ENCODE measurements at regions not wholly inside any gene's neighbourhood (a gene's known extent, or its start where the extent isn't known, plus 50 kb on each side); places are given as distances from the start of the nearest gene placed in this dataset.

DNA sequence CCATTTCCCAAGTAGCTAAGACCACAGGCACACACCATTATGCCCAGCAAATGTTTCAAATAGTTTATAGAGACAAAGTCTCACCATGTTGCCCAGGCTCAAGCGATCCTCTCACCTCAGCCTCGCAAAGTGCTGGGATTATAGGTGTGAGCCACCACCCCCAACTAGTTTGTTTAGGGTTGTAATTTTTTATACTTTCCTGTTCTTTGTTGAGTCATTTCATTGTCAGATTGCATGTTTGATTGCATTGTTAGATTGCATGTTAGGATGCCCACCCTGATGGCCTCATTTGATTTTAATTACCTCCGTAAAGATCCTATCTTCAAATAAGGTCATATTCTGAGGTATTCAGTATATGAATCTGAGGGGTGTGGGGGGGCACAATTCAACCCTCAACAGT is 73.3 kb upstream of the SASH1 start:
- WGBS (ENCODE audit: insufficient coverage), result no CpG with 5 or more reads among the region's 3 CpGs
- Histone ChIP-seq H3K36me3 (replicated peaks in 1 of 2; ENCODE audit: control insufficient read depth in 1 of 2, insufficient read depth in 2 of 2, low read length in 2 of 2) (no peaks in the 10 kb centered on the region), H3K9me3 (replicated peaks in 1 of 2; ENCODE audit: control insufficient read depth in 1 of 2, insufficient read depth in 1 of 2, low read length in 2 of 2) (no peaks in the 10 kb centered on the region), H3K4me3 (replicated peaks in 1 of 3; ENCODE audit: low read depth in 2 of 3, low read length in 3 of 3) (no peak overlapping the region), H3K9ac (ENCODE audit: insufficient read depth, low read length, poor library complexity, severe bottlenecking) (no peak overlapping the region), H3K27ac (ENCODE audit: low read depth in 1 of 2, low read length in 2 of 2) (no peak overlapping the region), H3K4me2 (replicated peaks; ENCODE audit: extremely low read depth, low read length, poor library complexity, severe bottlenecking) (no peak overlapping the region), H3K27me3 (ENCODE audit: control insufficient read depth in 2 of 2, insufficient read depth in 2 of 2, low read length in 2 of 2) (no peaks in the 10 kb centered on the region), H2AFZ (ENCODE audit: insufficient read depth, low read depth, low read length, poor library complexity, severe bottlenecking) (no peak overlapping the region), H4K20me1 (ENCODE audit: insufficient read depth, low read length) (no peaks in the 10 kb centered on the region), H3K4me1 (ENCODE audit: control insufficient read depth in 1 of 2, insufficient read depth in 2 of 2, low read length in 2 of 2) (no peaks in the 10 kb centered on the region), H3K79me2 (ENCODE audit: insufficient read depth, low read length) (no peaks in the 10 kb centered on the region)
- intact Hi-C loops (cut with micrococcal nuclease), result no loop called here
- DNase-seq, result no peak
- Mint-ChIP-seq H3K27ac (no peak overlapping the region), H3K4me3 (no peak overlapping the region), H3K27me3 (ENCODE audit: low read depth in 3 of 3) (peaks cover 7 to 17% (median 8%) of the 10 kb centered on the region in 3 donors), H3K4me1 (no peaks in the 10 kb centered on the region), H3K9me3 (no peaks in the 10 kb centered on the region), H3K36me3 (no peaks in the 10 kb centered on the region)
- TF ChIP-seq CTCF (IDR thresholded peaks at IDR 0.05), result no peak

GRCh38 chr6:148271711-148272439 is 70.8 kb upstream of the SASH1 start:
- Histone ChIP-seq H3K27ac (ENCODE audit: low read depth in 1 of 2, low read length in 2 of 2) (no peak overlapping the region), H4K20me1 (ENCODE audit: insufficient read depth, low read length) (no peaks in the 10 kb centered on the region), H3K36me3 (replicated peaks in 1 of 2; ENCODE audit: control insufficient read depth in 1 of 2, insufficient read depth in 2 of 2, low read length in 2 of 2) (no peaks in the 10 kb centered on the region), H3K4me1 (ENCODE audit: control insufficient read depth in 1 of 2, insufficient read depth in 2 of 2, low read length in 2 of 2) (no peaks in the 10 kb centered on the region), H2AFZ (ENCODE audit: insufficient read depth, low read depth, low read length, poor library complexity, severe bottlenecking) (no peak overlapping the region), H3K9ac (ENCODE audit: insufficient read depth, low read length, poor library complexity, severe bottlenecking) (no peak overlapping the region), H3K9me3 (replicated peaks in 1 of 2; ENCODE audit: control insufficient read depth in 1 of 2, insufficient read depth in 1 of 2, low read length in 2 of 2) (no peaks in the 10 kb centered on the region), H3K79me2 (ENCODE audit: insufficient read depth, low read length) (no peaks in the 10 kb centered on the region), H3K4me3 (replicated peaks in 1 of 3; ENCODE audit: low read depth in 2 of 3, low read length in 3 of 3) (no peak overlapping the region), H3K27me3 (ENCODE audit: control insufficient read depth in 2 of 2, insufficient read depth in 2 of 2, low read length in 2 of 2) (no peaks in the 10 kb centered on the region), H3K4me2 (replicated peaks; ENCODE audit: extremely low read depth, low read length, poor library complexity, severe bottlenecking) (no peak overlapping the region)
- no peak overlapping the region for H3K4me3 Mint-ChIP-seq
- H3K36me3 Mint-ChIP-seq, result no peaks in the 10 kb centered on the region
- 74% methylated on average over 5 of the region's 11 CpGs for WGBS (ENCODE audit: insufficient coverage)
- intact Hi-C loops (cut with micrococcal nuclease), result no loop called here
- no peaks in the 10 kb centered on the region for H3K4me1 Mint-ChIP-seq
- DNase-seq, result no peak
- no peak overlapping the region for H3K27ac Mint-ChIP-seq
- peaks cover 4 to 17% (median 8%) of the 10 kb centered on the region in 3 donors for H3K27me3 Mint-ChIP-seq (ENCODE audit: low read depth in 3 of 3)
- no peak for TF ChIP-seq CTCF (IDR thresholded peaks at IDR 0.05)
- peaks cover 0 to 1% (median 0%) of the 10 kb centered on the region in 7 donors for H3K9me3 Mint-ChIP-seq
